GM12891 (cell line): ENCODE measurements at regions not wholly inside any gene's neighbourhood (a gene's known extent, or its start where the extent isn't known, plus 50 kb on each side); places are given as distances from the start of the nearest gene placed in this dataset.

ENCODE experiments used
- POLR2A ChIP-seq: IDR thresholded peaks from 2 replicates; pipeline ENCODE4 v1.6.1; 2011; ENCODE audit warnings: low read depth, low read length, control low read depth
- POLR2AphosphoS5 ChIP-seq: IDR thresholded peaks from 2 replicates; pipeline ENCODE4 v1.6.1; 2011; ENCODE audit warnings: low read depth, low read length, control low read depth
- TAF1 ChIP-seq: IDR thresholded peaks from 2 replicates; pipeline ENCODE4 v1.6.1; 2011; ENCODE audit warnings: low read depth, low read length, control low read depth

- no peak for TF ChIP-seq TAF1
- no peak for TF ChIP-seq POLR2A
- no peak for TF ChIP-seq POLR2AphosphoS5
These were observed 65.7 kb upstream of the CHMP2B start for GRCh38 chr3:87161417-87161816.
